Hepatocyte (in vitro differentiated cells): ENCODE measurements at regions not wholly inside any gene's neighbourhood (a gene's known extent, or its start where the extent isn't known, plus 50 kb on each side); places are given as distances from the start of the nearest gene placed in this dataset.

Source experiments
- CTCF ChIP-seq: fragments of 200-600 bp; sonication (generic); IDR thresholded peaks from 2 replicates; pipeline ENCODE4 v1.5.1; 2016; ENCODE audit warnings: antibody characterized with exemption, mild to moderate bottlenecking; ENCODE audit not compliant: poor library complexity
- EZH2 ChIP-seq: fragments of 200-600 bp; sonication (generic); IDR thresholded peaks from 2 replicates; pipeline ENCODE4 v1.6.1; 2016; ENCODE audit warnings: antibody characterized with exemption, mild to moderate bottlenecking, borderline replicate concordance
- EZH2phosphoT487 ChIP-seq: fragments of 200-600 bp; sonication (generic); IDR thresholded peaks from one replicate; pipeline ENCODE4 v1.6.1; 2018; ENCODE audit warnings: antibody characterized with exemption, mild to moderate bottlenecking, low read depth, moderate library complexity; ENCODE audit not compliant: unreplicated experiment, severe bottlenecking

DNA sequence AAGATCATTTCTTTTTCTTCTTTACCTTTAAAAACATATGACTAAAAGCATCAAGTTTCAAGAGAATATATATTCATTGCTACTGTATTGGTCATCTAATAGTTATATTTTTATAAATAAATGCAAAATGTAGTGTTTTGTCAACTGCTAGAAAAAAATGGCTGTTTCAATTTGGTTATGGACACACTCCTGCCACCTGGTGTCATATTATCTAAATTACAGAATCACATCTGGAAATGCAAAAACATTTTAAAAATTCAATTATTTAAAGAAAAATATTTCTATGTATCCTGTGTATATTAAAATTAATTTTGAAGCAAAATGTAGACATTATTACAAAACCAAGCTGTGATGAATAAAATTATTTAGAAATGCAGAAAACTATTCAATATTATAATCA lies 329.4 kb upstream of the PCDH18 start:
- TF ChIP-seq CTCF: peak; percentile 71
- no peak for TF ChIP-seq EZH2phosphoT487
- TF ChIP-seq EZH2: no peak
